Left kidney (tissue), 1 donor: ENCODE measurements at regions not wholly inside any gene's neighbourhood (a gene's known extent, or its start where the extent isn't known, plus 50 kb on each side); places are given as distances from the start of the nearest gene placed in this dataset.
"Not testable (repeated sequence)": the region's sequence is repeated elsewhere in the genome, so short reads cannot be mapped to it uniquely, and the experiment has no call there.

Experiments used
- DNase-seq: peaks from one replicate; pipeline ENCODE4 v3.0.0-alpha.2; 2013

- not testable (repeated sequence) for DNase-seq
These were observed 63.8 kb downstream of the PLXNA1 start for GRCh38 chr3:127046690-127047089.

GRCh38 chr3:127049393-127049792, 66.5 kb downstream of the PLXNA1 start:
- DNase-seq: no peak

GRCh38 chr3:127050733-127051132, 67.8 kb downstream of the PLXNA1 start:
- no peak for DNase-seq

- DNase-seq: no peak
These were observed 69.2 kb downstream of the PLXNA1 start for GRCh38 chr3:127052121-127052561.

- no peak for DNase-seq
These were observed 70.1 kb downstream of the PLXNA1 start for GRCh38 chr3:127053026-127053425.

GRCh38 chr3:127053450-127053849, 70.5 kb downstream of the PLXNA1 start:
- DNase-seq: no peak

GRCh38 chr3:127053979-127054378, 71.1 kb downstream of the PLXNA1 start:
- no peak for DNase-seq

GRCh38 chr3:127056281-127056680, 73.4 kb downstream of the PLXNA1 start:
- no peak for DNase-seq

GRCh38 chr3:127056976-127057375, 74.1 kb downstream of the PLXNA1 start:
- no peak for DNase-seq

GRCh38 chr3:127059072-127059471, 76.2 kb downstream of the PLXNA1 start:
- DNase-seq: no peak

- no peak for DNase-seq
These were observed 78.7 kb downstream of the PLXNA1 start for GRCh38 chr3:127061641-127062040.

- no peak for DNase-seq
These were observed 80.0 kb downstream of the PLXNA1 start for GRCh38 chr3:127062926-127063325.

- no peak for DNase-seq
These were observed 81.0 kb downstream of the PLXNA1 start for GRCh38 chr3:127063916-127064315.

- no peak for DNase-seq
These were observed 81.6 kb downstream of the PLXNA1 start for GRCh38 chr3:127064391-127065137.

- DNase-seq: no peak
These were observed 82.2 kb downstream of the PLXNA1 start for GRCh38 chr3:127065138-127065427.

GRCh38 chr3:127065561-127066290, 82.8 kb downstream of the PLXNA1 start:
- DNase-seq: no peak

- DNase-seq: no peak
These were observed 83.7 kb downstream of the PLXNA1 start for GRCh38 chr3:127066635-127067034.

GRCh38 chr3:127067116-127067910, 84.4 kb downstream of the PLXNA1 start:
- no peak for DNase-seq

- no peak for DNase-seq
These were observed 85.3 kb downstream of the PLXNA1 start for GRCh38 chr3:127068111-127068810.

GRCh38 chr3:127068871-127069270, 86.0 kb downstream of the PLXNA1 start:
- no peak for DNase-seq

GRCh38 chr3:127069814-127070440, 87.0 kb downstream of the PLXNA1 start:
- no peak for DNase-seq

GRCh38 chr3:127070776-127071175, 87.9 kb downstream of the PLXNA1 start:
- DNase-seq: no peak
